HEK293T (cell line): ENCODE measurements at regions not wholly inside any gene's neighbourhood (a gene's known extent, or its start where the extent isn't known, plus 50 kb on each side); places are given as distances from the start of the nearest gene placed in this dataset.

Experiments
- ARNT ChIP-seq: fragments of 450-650 bp; IDR thresholded peaks from 2 replicates; pipeline ENCODE4 v1.6.1; 2017; ENCODE audit warnings: mild to moderate bottlenecking
- PKNOX1 ChIP-seq: fragments of 450-650 bp; IDR thresholded peaks from 2 replicates; pipeline ENCODE4 v1.6.1; 2016
- SP1 ChIP-seq: fragments of 450-650 bp; IDR thresholded peaks from 2 replicates; pipeline ENCODE4 v1.6.1; 2017

- TF ChIP-seq PKNOX1 (no peak), SP1 (no peak), ARNT (no peak)
Measured at GRCh38 chrX:94114362-94114761, 440.4 kb downstream of the FAM133A start.
